ENCODE measurements at regions not wholly inside any gene's neighbourhood (a gene's known extent, or its start where the extent isn't known, plus 50 kb on each side); places are given as distances from the start of the nearest gene placed in this dataset.

- no peaks in the 10 kb centered on the region for H3K27me3 Mint-ChIP-seq (ENCODE audit: low read depth)
- H3K27ac Mint-ChIP-seq = no peak overlapping the region
- no peak overlapping the region for H3K4me3 Mint-ChIP-seq
- ATAC-seq (replicated peaks in 1 of 2) (peak; percentile 85 to 92), DNase-seq (peak; percentile 68 to 69)
- H3K9me3 Mint-ChIP-seq = no peaks in the 10 kb centered on the region
- H3K4me1 Mint-ChIP-seq (ENCODE audit: low read depth) = no peaks in the 10 kb centered on the region
- H3K36me3 Mint-ChIP-seq (ENCODE audit: insufficient read depth in 2 of 2) = no peaks in the 10 kb centered on the region
Observed at GRCh38 chr16:85296859-85297660, 184.8 kb upstream of the CIBAR2 start.

- Mint-ChIP-seq H3K27ac (no peak overlapping the region), H3K4me3 (no peak overlapping the region), H3K4me1 (ENCODE audit: low read depth) (no peaks in the 10 kb centered on the region), H3K36me3 (ENCODE audit: insufficient read depth in 2 of 2) (no peaks in the 10 kb centered on the region), H3K9me3 (no peaks in the 10 kb centered on the region), H3K27me3 (ENCODE audit: low read depth) (no peaks in the 10 kb centered on the region)
- ATAC-seq (replicated peaks in 1 of 2) (no peak), DNase-seq (no peak)
Observed at GRCh38 chr16:85297881-85298280, 185.6 kb upstream of the CIBAR2 start.

- Mint-ChIP-seq H3K27me3 (ENCODE audit: low read depth) (no peaks in the 10 kb centered on the region), H3K9me3 (no peaks in the 10 kb centered on the region), H3K36me3 (ENCODE audit: insufficient read depth in 2 of 2) (no peaks in the 10 kb centered on the region), H3K4me3 (no peak overlapping the region), H3K27ac (no peak overlapping the region), H3K4me1 (ENCODE audit: low read depth) (peaks cover 23% of the 10 kb centered on the region)
- ATAC-seq (replicated peaks in 1 of 2) (no peak), DNase-seq (no peak)
Observed at GRCh38 chr16:85300406-85300968, 188.2 kb upstream of the CIBAR2 start.

GRCh38 chr16:85301231-85301630, 189.0 kb upstream of the CIBAR2 start:
- H3K27ac Mint-ChIP-seq = no peak overlapping the region
- ATAC-seq (replicated peaks in 1 of 2) (no peak), DNase-seq (no peak)
- H3K9me3 Mint-ChIP-seq = no peaks in the 10 kb centered on the region
- H3K27me3 Mint-ChIP-seq (ENCODE audit: low read depth) = no peaks in the 10 kb centered on the region
- H3K4me1 Mint-ChIP-seq (ENCODE audit: low read depth) = peaks cover 31% of the 10 kb centered on the region
- H3K4me3 Mint-ChIP-seq = no peak overlapping the region
- H3K36me3 Mint-ChIP-seq (ENCODE audit: insufficient read depth in 2 of 2) = no peaks in the 10 kb centered on the region

GRCh38 chr16:85302018-85302847, 190.0 kb upstream of the CIBAR2 start:
- Mint-ChIP-seq H3K4me3 (no peak overlapping the region), H3K27ac (no peak overlapping the region), H3K9me3 (no peaks in the 10 kb centered on the region), H3K4me1 (ENCODE audit: low read depth) (peaks cover 39% of the 10 kb centered on the region), H3K36me3 (ENCODE audit: insufficient read depth in 2 of 2) (no peaks in the 10 kb centered on the region), H3K27me3 (ENCODE audit: low read depth) (no peaks in the 10 kb centered on the region)
- ATAC-seq (replicated peaks in 1 of 2) (no peak), DNase-seq (no peak)

GRCh38 chr16:85302848-85303353, 190.6 kb upstream of the CIBAR2 start:
- Mint-ChIP-seq H3K4me1 (ENCODE audit: low read depth) (peaks cover 42% of the 10 kb centered on the region), H3K9me3 (no peaks in the 10 kb centered on the region), H3K27ac (no peak overlapping the region), H3K27me3 (ENCODE audit: low read depth) (no peaks in the 10 kb centered on the region), H3K4me3 (peak overlapping the region; percentile 85 to 92), H3K36me3 (ENCODE audit: insufficient read depth in 2 of 2) (no peaks in the 10 kb centered on the region)
- DNase-seq = no peak
- no peak for ATAC-seq (replicated peaks in 1 of 2)

- Mint-ChIP-seq H3K9me3 (no peaks in the 10 kb centered on the region), H3K4me1 (ENCODE audit: low read depth) (peaks cover 47% of the 10 kb centered on the region), H3K27ac (no peak overlapping the region), H3K27me3 (ENCODE audit: low read depth) (no peaks in the 10 kb centered on the region), H3K36me3 (ENCODE audit: insufficient read depth in 2 of 2) (no peaks in the 10 kb centered on the region), H3K4me3 (peak overlapping the region; percentile 85 to 92)
- ATAC-seq (replicated peaks in 1 of 2) = peak; percentile 46 to 51
- peak; percentile 83 to 87 for DNase-seq
Observed at GRCh38 chr16:85303354-85303883, 191.1 kb upstream of the CIBAR2 start.

- Mint-ChIP-seq H3K36me3 (ENCODE audit: insufficient read depth in 2 of 2) (no peaks in the 10 kb centered on the region), H3K4me3 (peak overlapping the region; percentile 28 to 92), H3K4me1 (ENCODE audit: low read depth) (peaks cover 54% of the 10 kb centered on the region), H3K27me3 (ENCODE audit: low read depth) (no peaks in the 10 kb centered on the region), H3K27ac (no peak overlapping the region), H3K9me3 (no peaks in the 10 kb centered on the region)
- DNase-seq = no peak
- no peak for ATAC-seq (replicated peaks in 1 of 2)
Observed at GRCh38 chr16:85304337-85304736, 192.1 kb upstream of the CIBAR2 start.

GRCh38 chr16:85306071-85306792, 194.0 kb upstream of the CIBAR2 start:
- DNase-seq = peak; percentile 88 to 89
- peak; percentile 92 to 94 for ATAC-seq (replicated peaks in 1 of 2)
- Mint-ChIP-seq H3K27ac (peak overlapping the region; percentile 6), H3K36me3 (ENCODE audit: insufficient read depth in 2 of 2) (no peaks in the 10 kb centered on the region), H3K4me3 (peak overlapping the region; percentile 3 to 31), H3K9me3 (no peaks in the 10 kb centered on the region), H3K4me1 (ENCODE audit: low read depth) (peaks cover 58% of the 10 kb centered on the region), H3K27me3 (ENCODE audit: low read depth) (no peaks in the 10 kb centered on the region)

- DNase-seq (no peak), ATAC-seq (replicated peaks in 1 of 2) (no peak)
- Mint-ChIP-seq H3K4me3 (peak overlapping the region; percentile 3 to 40), H3K27me3 (ENCODE audit: low read depth) (no peaks in the 10 kb centered on the region), H3K27ac (no peak overlapping the region), H3K9me3 (no peaks in the 10 kb centered on the region), H3K4me1 (ENCODE audit: low read depth) (peaks cover 62% of the 10 kb centered on the region), H3K36me3 (ENCODE audit: insufficient read depth in 2 of 2) (no peaks in the 10 kb centered on the region)
Observed at GRCh38 chr16:85306793-85307551, 194.7 kb upstream of the CIBAR2 start.

- Mint-ChIP-seq H3K27me3 (ENCODE audit: low read depth) (no peaks in the 10 kb centered on the region), H3K36me3 (ENCODE audit: insufficient read depth in 2 of 2) (no peaks in the 10 kb centered on the region), H3K27ac (no peak overlapping the region), H3K4me1 (ENCODE audit: low read depth) (peaks cover 62% of the 10 kb centered on the region), H3K4me3 (peak overlapping the region; percentile 32 to 54), H3K9me3 (no peaks in the 10 kb centered on the region)
- DNase-seq = no peak
- ATAC-seq (replicated peaks in 1 of 2) = no peak
Observed at GRCh38 chr16:85307552-85308364, 195.5 kb upstream of the CIBAR2 start.

All from activated T-cell treated with anti-CD3 and anti-CD28 coated beads, Interleukin-2, amount 50 U/mL, for 72 hours (primary cell).